ENCODE measurements at regions not wholly inside any gene's neighbourhood (a gene's known extent, or its start where the extent isn't known, plus 50 kb on each side); places are given as distances from the start of the nearest gene placed in this dataset.

DNA sequence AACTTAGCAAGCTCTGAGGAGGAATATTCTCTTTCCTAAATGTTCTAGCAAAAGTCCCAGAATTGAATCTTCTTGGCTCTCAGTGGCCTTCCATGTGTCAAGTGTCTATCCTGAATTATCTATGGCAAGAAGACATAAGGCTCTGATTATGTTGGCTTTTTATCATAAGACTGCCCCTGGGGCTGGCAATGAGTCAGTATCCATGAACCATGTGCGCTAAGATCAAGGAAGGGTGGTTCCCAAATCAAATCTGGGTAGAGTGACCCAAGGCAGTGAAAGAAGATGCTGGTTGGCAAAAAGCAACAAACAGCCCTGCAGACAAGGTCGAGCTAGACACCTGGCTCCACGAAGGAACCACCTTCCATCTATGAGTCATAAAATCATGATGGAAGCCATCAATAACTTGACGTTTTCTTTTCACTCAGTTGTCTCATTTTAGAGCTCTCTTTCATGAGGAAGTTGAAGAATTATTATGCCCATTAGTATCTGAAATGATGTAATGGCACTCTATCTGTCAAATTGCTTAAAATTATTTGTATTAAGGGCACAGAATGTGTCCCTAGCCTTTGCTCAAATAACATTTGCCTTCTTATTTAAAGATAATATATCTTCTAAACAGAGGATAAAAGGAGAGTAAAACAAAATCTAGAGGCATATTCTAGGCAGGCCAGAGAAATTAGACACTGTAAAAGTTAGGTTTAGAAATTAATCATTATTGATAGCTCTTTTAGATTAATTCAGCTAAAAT lies 657.7 kb upstream of the GOT2 start:
- POLR2A ChIA-PET = no interaction called here
- DNase-seq = no peak
- Mint-ChIP-seq H3K27ac (no peak overlapping the region), H3K27me3 (no peaks in the 10 kb centered on the region), H3K9me3 (peaks cover 0 to 19% (median 1%) of the 10 kb centered on the region in 9 donors), H3K4me1 (no peaks in the 10 kb centered on the region), H3K36me3 (no peaks in the 10 kb centered on the region), H3K4me3 (no peak overlapping the region)
- no peak for ATAC-seq

DNA sequence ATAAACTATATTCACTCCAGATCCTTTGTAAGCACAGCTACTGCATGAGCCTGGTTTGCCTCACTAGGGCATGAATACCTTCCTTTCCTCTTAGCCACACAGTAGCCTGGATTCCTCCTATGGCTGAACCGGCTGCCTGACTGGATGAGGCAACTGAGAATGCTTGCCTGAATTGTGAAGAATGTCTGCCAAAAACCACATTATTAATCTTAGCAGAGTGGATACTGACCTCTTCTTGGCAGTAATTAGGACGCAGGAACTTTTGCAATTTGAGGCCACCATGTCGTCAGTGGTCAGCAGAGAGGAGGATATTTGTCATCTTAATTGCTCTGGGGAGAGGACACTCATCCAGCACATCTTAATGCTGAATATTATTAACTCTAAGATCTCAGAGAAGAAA lies 651.8 kb upstream of the GOT2 start:
- no peaks in the 10 kb centered on the region for H3K4me1 Mint-ChIP-seq
- no peak for ATAC-seq
- DNase-seq = no peak
- H3K27ac Mint-ChIP-seq = no peak overlapping the region
- H3K36me3 Mint-ChIP-seq = no peaks in the 10 kb centered on the region
- no peak overlapping the region for H3K4me3 Mint-ChIP-seq
- H3K9me3 Mint-ChIP-seq = peaks cover 0 to 19% (median 2%) of the 10 kb centered on the region in 9 donors
- POLR2A ChIA-PET = no interaction called here
- peaks cover 0 to 1% (median 0%) of the 10 kb centered on the region in 5 donors for H3K27me3 Mint-ChIP-seq

DNA sequence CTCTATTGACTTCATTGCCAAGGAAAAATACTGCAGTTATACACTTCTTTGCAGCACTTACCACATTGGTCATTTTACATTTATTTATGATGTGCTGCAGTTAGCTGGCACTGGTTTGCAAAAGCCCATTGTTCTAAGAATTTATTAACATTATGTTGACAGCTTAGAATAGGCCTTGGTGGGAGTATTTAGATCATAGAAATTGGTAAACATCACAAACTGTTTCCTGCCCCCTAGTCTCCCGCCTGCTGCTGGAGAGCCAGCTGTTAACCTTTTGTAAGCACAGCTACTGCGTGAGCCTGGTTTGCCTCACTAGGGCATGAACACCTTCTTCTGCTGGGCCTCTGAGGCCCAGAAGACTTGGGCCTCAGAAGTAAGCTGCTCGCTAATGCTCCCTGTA lies 651.4 kb upstream of the GOT2 start:
- Mint-ChIP-seq H3K4me3 (no peak overlapping the region), H3K36me3 (no peaks in the 10 kb centered on the region), H3K27me3 (peaks cover 0 to 1% (median 0%) of the 10 kb centered on the region in 5 donors), H3K27ac (no peak overlapping the region), H3K9me3 (peaks cover 0 to 19% (median 2%) of the 10 kb centered on the region in 9 donors), H3K4me1 (no peaks in the 10 kb centered on the region)
- POLR2A ChIA-PET = no interaction called here
- no peak for ATAC-seq
- no peak for DNase-seq

DNA sequence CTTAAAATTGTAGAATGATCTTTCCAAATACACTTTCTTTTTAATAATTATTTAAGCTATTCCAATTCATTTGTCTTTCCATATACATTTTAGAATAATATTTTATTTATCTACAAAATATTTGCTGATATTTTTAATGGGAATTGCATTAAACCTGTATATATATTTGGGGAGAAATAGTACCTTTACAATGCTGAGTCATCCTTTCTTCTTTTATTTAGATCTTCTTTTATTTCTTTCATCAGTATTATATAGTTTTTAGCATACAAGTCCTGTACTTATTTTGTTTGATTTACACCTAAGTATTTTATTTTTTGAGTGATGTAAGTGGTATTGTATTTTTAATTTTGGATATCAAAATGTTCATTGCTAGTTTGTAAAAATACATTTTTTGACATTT lies 639.5 kb upstream of the GOT2 start:
- Mint-ChIP-seq H3K4me1 (no peaks in the 10 kb centered on the region), H3K27ac (no peak overlapping the region), H3K27me3 (peaks cover 0 to 2% (median 0%) of the 10 kb centered on the region in 5 donors), H3K9me3 (peaks cover 0 to 12% (median 0%) of the 10 kb centered on the region in 9 donors), H3K36me3 (no peaks in the 10 kb centered on the region), H3K4me3 (no peak overlapping the region)
- no peak for DNase-seq
- POLR2A ChIA-PET = no interaction called here
- ATAC-seq = no peak

DNA sequence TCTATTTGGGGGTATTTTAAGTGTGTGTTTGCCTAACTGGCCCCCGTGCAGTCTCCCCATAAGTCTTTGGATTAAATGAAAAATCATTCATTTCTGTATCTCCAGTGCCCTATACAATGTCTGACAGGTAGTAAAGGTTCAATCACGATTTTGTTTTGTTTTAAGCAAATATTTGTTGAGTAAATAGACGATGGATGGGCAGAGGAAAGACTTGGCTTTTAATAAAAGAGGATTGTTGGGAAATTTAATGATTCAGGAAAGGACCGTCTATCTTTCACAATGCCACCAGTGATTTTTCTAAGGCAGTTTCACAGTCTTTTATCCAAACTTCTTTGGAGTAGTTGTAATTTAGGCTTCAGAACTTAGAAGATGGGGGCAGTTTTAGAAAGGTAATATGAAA lies 636.6 kb upstream of the GOT2 start:
- no peak overlapping the region for H3K4me3 Mint-ChIP-seq
- no peak for ATAC-seq
- H3K36me3 Mint-ChIP-seq = no peaks in the 10 kb centered on the region

DNA sequence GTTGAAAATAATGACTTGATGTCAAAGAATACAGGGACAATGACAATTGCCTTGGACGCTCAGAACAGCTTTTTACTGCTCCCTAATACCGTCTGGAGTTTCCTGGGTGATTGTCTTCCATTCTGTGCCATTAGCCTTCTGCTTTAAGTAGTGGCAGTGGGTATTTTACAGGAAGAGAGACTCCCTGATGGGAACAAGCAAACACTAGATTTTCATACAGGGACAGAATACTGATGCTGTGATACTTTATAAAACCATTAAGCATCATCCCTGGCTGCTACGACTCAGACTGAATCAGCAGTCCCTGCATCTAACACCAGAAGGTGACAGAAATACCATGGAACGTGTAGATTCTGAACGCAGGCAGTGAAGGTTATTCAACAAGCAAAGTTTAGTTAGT lies 635.4 kb upstream of the GOT2 start:
- Mint-ChIP-seq H3K4me3 (no peak overlapping the region), H3K9me3 (peaks cover 0 to 7% (median 0%) of the 10 kb centered on the region in 9 donors), H3K27ac (no peak overlapping the region), H3K36me3 (no peaks in the 10 kb centered on the region), H3K4me1 (no peaks in the 10 kb centered on the region), H3K27me3 (no peaks in the 10 kb centered on the region)
- POLR2A ChIA-PET = no interaction called here
- DNase-seq (no peak), ATAC-seq (no peak)

More for the DNA sequence above, 636.6 kb upstream of the GOT2 start:
- no peaks in the 10 kb centered on the region for H3K4me1 Mint-ChIP-seq
- POLR2A ChIA-PET = no interaction called here
- H3K9me3 Mint-ChIP-seq = peaks cover 0 to 9% (median 0%) of the 10 kb centered on the region in 9 donors
- no peak for DNase-seq
- peaks cover 0 to 2% (median 0%) of the 10 kb centered on the region in 5 donors for H3K27me3 Mint-ChIP-seq
- no peak overlapping the region for H3K27ac Mint-ChIP-seq

DNA sequence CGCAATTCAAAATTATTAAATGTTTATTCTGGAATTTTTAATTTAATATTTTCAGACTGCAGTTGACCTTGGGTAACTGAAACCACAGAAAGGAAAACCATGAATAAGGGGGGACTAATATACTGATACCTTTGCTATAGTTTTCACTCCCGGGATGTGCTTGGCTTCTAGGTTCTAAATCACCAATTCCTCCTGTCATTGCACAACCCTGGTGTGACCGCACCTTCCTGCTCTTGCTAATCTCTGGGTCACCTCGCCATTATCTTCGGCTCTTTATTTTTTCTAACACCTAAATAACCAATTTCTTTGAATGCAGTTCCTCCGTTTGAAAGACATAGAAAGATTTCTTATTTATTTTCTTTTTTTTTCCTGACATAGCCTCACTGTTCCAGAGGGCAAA lies 634.5 kb upstream of the GOT2 start:
- Mint-ChIP-seq H3K4me3 (no peak overlapping the region), H3K36me3 (no peaks in the 10 kb centered on the region), H3K27ac (no peak overlapping the region), H3K9me3 (peaks cover 0 to 7% (median 0%) of the 10 kb centered on the region in 9 donors), H3K27me3 (no peaks in the 10 kb centered on the region), H3K4me1 (no peaks in the 10 kb centered on the region)
- DNase-seq = no peak
- ATAC-seq = no peak
- POLR2A ChIA-PET = no interaction called here

DNA sequence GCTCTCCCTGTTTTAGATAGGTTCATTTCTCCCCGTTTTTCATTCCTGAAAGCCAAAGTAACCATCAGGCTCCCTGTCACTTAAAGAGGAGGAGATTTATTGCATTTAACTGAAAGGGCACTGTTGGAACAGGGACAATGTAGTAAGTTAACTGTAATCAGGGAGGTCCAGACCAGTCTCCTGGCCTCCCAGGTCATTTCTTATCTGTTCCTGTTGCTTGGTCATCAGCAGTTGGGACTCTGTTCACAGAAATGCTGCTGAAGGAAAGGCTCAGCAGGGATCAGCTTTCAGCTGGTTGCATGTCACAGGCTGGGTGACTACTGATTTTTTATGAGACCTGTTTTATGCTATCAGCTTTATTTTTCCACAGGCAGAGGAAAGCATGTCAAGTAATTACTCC lies 622.6 kb upstream of the GOT2 start:
- Mint-ChIP-seq H3K27ac (no peak overlapping the region), H3K36me3 (peaks cover 0 to 5% (median 0%) of the 10 kb centered on the region in 3 donors), H3K9me3 (peaks cover 0 to 13% (median 0%) of the 10 kb centered on the region in 9 donors), H3K4me3 (no peak overlapping the region), H3K27me3 (peaks cover 0 to 4% (median 0%) of the 10 kb centered on the region in 5 donors), H3K4me1 (no peaks in the 10 kb centered on the region)
- POLR2A ChIA-PET = no interaction called here
- ATAC-seq (no peak), DNase-seq (no peak)

DNA sequence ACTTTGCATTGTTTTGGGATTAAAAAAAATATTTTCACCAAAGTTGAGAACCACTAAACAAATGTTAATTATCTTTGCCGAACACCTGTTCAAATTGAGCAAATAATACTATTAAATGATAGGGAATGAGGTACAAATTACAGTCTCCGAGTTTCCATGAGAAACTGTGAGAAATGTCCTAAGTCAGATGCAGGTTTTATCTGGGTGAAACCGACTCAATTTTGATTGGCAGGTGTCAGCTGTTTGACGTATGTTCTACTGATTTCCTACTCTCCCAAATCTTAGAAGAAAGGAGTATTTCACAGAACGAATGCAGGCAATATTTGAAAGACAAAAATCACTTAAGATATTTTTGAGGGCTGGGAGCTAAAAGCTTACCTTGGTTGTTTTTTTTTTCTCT lies 622.0 kb upstream of the GOT2 start:
- Mint-ChIP-seq H3K4me3 (no peak overlapping the region), H3K9me3 (peaks cover 0 to 17% (median 0%) of the 10 kb centered on the region in 9 donors), H3K4me1 (no peaks in the 10 kb centered on the region), H3K27me3 (peaks cover 0 to 4% (median 0%) of the 10 kb centered on the region in 5 donors), H3K36me3 (no peaks in the 10 kb centered on the region), H3K27ac (no peak overlapping the region)
- POLR2A ChIA-PET = no interaction called here
- ATAC-seq (no peak), DNase-seq (no peak)

DNA sequence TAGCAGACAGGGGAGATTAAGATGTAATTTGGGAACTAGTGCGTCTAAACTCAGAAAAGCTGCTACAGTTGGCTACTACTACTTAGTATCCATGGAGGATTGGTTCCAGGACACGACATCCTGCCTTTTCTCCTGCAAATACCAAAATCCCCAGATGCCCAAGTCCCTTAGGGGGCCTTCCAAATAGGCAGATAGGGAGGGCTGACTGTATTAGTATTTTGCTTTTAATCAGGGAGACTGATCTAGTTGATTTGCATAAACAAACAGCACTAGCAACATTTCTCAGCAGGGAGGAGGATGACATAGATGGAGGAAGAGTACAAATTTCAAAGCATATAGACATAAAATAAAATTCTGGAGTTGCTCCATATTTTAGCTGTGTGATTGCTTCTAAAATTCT lies 621.6 kb upstream of the GOT2 start:
- H3K27me3 Mint-ChIP-seq = peaks cover 0 to 4% (median 0%) of the 10 kb centered on the region in 5 donors
- peaks cover 0 to 17% (median 0%) of the 10 kb centered on the region in 9 donors for H3K9me3 Mint-ChIP-seq
- H3K4me1 Mint-ChIP-seq = no peaks in the 10 kb centered on the region
- H3K27ac Mint-ChIP-seq = no peak overlapping the region
- H3K4me3 Mint-ChIP-seq = no peak overlapping the region
- ATAC-seq = no peak
- POLR2A ChIA-PET = no interaction called here
- H3K36me3 Mint-ChIP-seq = no peaks in the 10 kb centered on the region
- no peak for DNase-seq

DNA sequence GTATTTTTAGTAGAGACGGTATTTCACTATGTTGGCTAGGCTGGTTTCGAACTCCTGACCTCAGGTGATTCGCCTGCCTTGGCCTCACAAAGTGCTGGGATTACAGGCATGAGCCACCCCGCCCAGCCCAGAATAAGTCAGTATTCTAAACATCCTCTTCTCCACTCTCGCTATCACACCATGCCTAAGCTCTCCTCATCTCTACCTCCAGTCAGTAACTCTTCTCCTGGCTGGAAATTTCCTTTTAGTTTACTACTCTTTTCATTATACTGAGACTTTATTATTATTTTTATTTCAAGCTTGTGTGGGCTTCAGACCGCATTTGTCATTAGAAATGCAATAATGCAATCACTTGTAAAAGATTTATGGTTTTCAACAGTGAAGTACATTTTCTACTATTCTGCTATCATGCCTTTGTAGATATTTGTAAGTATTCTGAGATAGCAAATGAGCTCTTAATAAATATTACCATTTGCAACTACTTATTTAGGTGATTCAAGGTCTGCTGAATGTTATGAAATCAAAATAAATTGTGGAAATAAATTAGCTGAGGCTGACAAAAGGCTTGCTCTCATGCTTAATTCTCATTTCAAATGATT lies 617.3 kb upstream of the GOT2 start:
- H3K4me1 Mint-ChIP-seq = no peaks in the 10 kb centered on the region
- peaks cover 0 to 17% (median 0%) of the 10 kb centered on the region in 9 donors for H3K9me3 Mint-ChIP-seq
- DNase-seq (no peak), ATAC-seq (no peak)
- POLR2A ChIA-PET = no interaction called here
- peaks cover 0 to 4% (median 0%) of the 10 kb centered on the region in 5 donors for H3K27me3 Mint-ChIP-seq
- no peak overlapping the region for H3K4me3 Mint-ChIP-seq
- H3K36me3 Mint-ChIP-seq = no peaks in the 10 kb centered on the region
- H3K27ac Mint-ChIP-seq = no peak overlapping the region

DNA sequence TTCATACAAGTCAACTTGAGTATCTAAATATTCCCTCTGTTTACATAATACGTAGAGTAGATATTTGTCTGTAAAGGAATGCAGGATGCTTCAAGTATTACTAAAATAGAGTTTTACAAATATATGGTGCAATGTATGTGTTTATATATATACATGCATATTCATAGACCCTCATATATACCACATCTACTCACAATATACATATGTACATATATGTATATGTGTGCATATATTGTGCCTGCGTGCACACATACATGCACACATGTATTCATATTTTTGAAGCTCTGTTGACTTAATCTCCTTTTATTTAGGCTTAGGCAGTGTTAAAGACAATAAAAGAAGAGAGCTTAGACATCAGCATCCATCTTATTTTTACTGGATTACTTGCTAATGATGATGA lies 616.6 kb upstream of the GOT2 start:
- no peak overlapping the region for H3K27ac Mint-ChIP-seq
- peaks cover 0 to 4% (median 0%) of the 10 kb centered on the region in 5 donors for H3K27me3 Mint-ChIP-seq
- no peaks in the 10 kb centered on the region for H3K36me3 Mint-ChIP-seq

DNA sequence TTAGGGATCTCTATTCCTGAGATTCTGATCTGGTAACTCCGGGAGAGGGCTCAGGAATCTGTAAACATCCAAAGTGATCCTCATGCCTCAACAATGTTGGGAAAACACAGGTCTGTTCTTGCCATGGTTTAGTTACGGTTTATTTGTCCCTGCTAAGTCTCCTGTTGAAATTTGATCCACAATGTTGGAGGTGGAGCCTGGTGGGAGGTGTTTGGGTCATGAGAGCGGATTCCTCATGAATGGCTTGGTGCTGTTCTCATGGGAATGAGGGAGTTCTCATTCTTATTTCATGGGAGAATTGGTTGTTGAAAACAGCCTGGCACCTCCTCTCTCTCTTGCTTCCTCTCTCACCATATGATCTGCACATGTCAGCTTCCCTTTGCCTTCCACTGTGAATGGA lies 608.6 kb upstream of the GOT2 start:
- POLR2A ChIA-PET = no interaction called here
- no peaks in the 10 kb centered on the region for H3K36me3 Mint-ChIP-seq
- no peaks in the 10 kb centered on the region for H3K4me1 Mint-ChIP-seq

More for the DNA sequence above, 616.6 kb upstream of the GOT2 start:
- POLR2A ChIA-PET = no interaction called here
- DNase-seq (no peak), ATAC-seq (no peak)
- H3K9me3 Mint-ChIP-seq = peaks cover 0 to 17% (median 0%) of the 10 kb centered on the region in 9 donors
- H3K4me3 Mint-ChIP-seq = no peak overlapping the region
- H3K4me1 Mint-ChIP-seq = no peaks in the 10 kb centered on the region

More for the DNA sequence above, 608.6 kb upstream of the GOT2 start:
- H3K27ac Mint-ChIP-seq = no peak overlapping the region
- no peak overlapping the region for H3K4me3 Mint-ChIP-seq
- H3K9me3 Mint-ChIP-seq = peaks cover 0 to 10% (median 0%) of the 10 kb centered on the region in 9 donors
- DNase-seq (no peak), ATAC-seq (no peak)
- peaks cover 0 to 12% (median 0%) of the 10 kb centered on the region in 5 donors for H3K27me3 Mint-ChIP-seq

Measured in naive thymus-derived CD8-positive, alpha-beta T cell (primary cell).